ENCODE measurements at regions not wholly inside any gene's neighbourhood (a gene's known extent, or its start where the extent isn't known, plus 50 kb on each side); places are given as distances from the start of the nearest gene placed in this dataset.

GRCh38 chr1:22327411-22327810 lies 124.2 kb upstream of the ZBTB40 start:
- Histone ChIP-seq H3K23ac (ENCODE audit: low read length) (no peak overlapping the region), H4K91ac (ENCODE audit: low read depth, low read length) (no peak overlapping the region), H3K27ac (ENCODE audit: low read depth, low read length) (no peak overlapping the region), H3K4ac (ENCODE audit: low read depth, low read length) (no peak overlapping the region), H3K79me2 (ENCODE audit: control insufficient read depth, insufficient read depth, low read length, poor library complexity) (no peaks in the 10 kb centered on the region), H3K14ac (ENCODE audit: low read length) (no peak overlapping the region), H2AFZ (ENCODE audit: insufficient read depth, low read length, poor library complexity) (no peak overlapping the region), H3K9ac (ENCODE audit: low read length) (no peak overlapping the region), H3K4me3 (ENCODE audit: low read depth, low read length) (no peak overlapping the region), H3K4me2 (ENCODE audit: low read length) (no peak overlapping the region), H3K27me3 (ENCODE audit: insufficient read depth, low read length) (no peaks in the 10 kb centered on the region), H3K4me1 (ENCODE audit: control insufficient read depth in 1 of 2, insufficient read depth in 2 of 2, low read length in 2 of 2) (peaks cover 10 to 12% of the 10 kb centered on the region in 2 experiments), H3K36me3 (ENCODE audit: control insufficient read depth in 1 of 2, insufficient read depth in 2 of 2, low read length in 2 of 2) (no peaks in the 10 kb centered on the region), H3K9me3 (ENCODE audit: insufficient read depth, low read depth, low read length) (no peaks in the 10 kb centered on the region), H4K12ac (ENCODE audit: low read depth, low read length) (no peak overlapping the region), H4K8ac (ENCODE audit: low read depth, low read length) (no peak overlapping the region), H2BK5ac (ENCODE audit: low read depth, low read length, poor library complexity) (no peak overlapping the region), H2BK120ac (ENCODE audit: insufficient read depth, low read length, poor library complexity) (no peak overlapping the region), H3K18ac (ENCODE audit: low read length) (no peak overlapping the region), H2BK12ac (ENCODE audit: low read length) (no peak overlapping the region), H2AK5ac (ENCODE audit: low read length) (no peak overlapping the region), H3K79me1 (ENCODE audit: low read length) (peaks cover 3% of the 10 kb centered on the region)
- WGBS (ENCODE audit: extremely low coverage, insufficient coverage, insufficient read length), result no CpG with 5 or more reads among the region's 8 CpGs
- DNase-seq, result no peak

- no peak overlapping the region for H2AFZ ChIP-seq (ENCODE audit: insufficient read depth, low read length, poor library complexity)
- no peak overlapping the region for H3K18ac ChIP-seq (ENCODE audit: low read length)
- H3K23ac ChIP-seq (ENCODE audit: low read length), result no peak overlapping the region
- no peak overlapping the region for H2AK5ac ChIP-seq (ENCODE audit: low read length)
- peaks cover 3% of the 10 kb centered on the region for H3K79me1 ChIP-seq (ENCODE audit: low read length)
- H4K12ac ChIP-seq (ENCODE audit: low read depth, low read length), result no peak overlapping the region
- H3K36me3 ChIP-seq (ENCODE audit: control insufficient read depth in 1 of 2, insufficient read depth in 2 of 2, low read length in 2 of 2), result no peaks in the 10 kb centered on the region
- no peak for DNase-seq
- H3K27ac ChIP-seq (ENCODE audit: low read depth, low read length), result no peak overlapping the region
- H3K4ac ChIP-seq (ENCODE audit: low read depth, low read length), result no peak overlapping the region
- H2BK5ac ChIP-seq (ENCODE audit: low read depth, low read length, poor library complexity), result no peak overlapping the region
- no peaks in the 10 kb centered on the region for H3K79me2 ChIP-seq (ENCODE audit: control insufficient read depth, insufficient read depth, low read length, poor library complexity)
- H3K9me3 ChIP-seq (ENCODE audit: insufficient read depth, low read depth, low read length), result no peaks in the 10 kb centered on the region
- H4K91ac ChIP-seq (ENCODE audit: low read depth, low read length), result no peak overlapping the region
- no CpG with 5 or more reads among the region's 17 CpGs for WGBS (ENCODE audit: extremely low coverage, insufficient coverage, insufficient read length)
- no peak overlapping the region for H3K9ac ChIP-seq (ENCODE audit: low read length)
- peaks cover 10 to 12% of the 10 kb centered on the region in 2 experiments for H3K4me1 ChIP-seq (ENCODE audit: control insufficient read depth in 1 of 2, insufficient read depth in 2 of 2, low read length in 2 of 2)
- no peak overlapping the region for H4K8ac ChIP-seq (ENCODE audit: low read depth, low read length)
- H3K4me2 ChIP-seq (ENCODE audit: low read length), result no peak overlapping the region
- no peak overlapping the region for H3K4me3 ChIP-seq (ENCODE audit: low read depth, low read length)
- H3K14ac ChIP-seq (ENCODE audit: low read length), result no peak overlapping the region
- no peaks in the 10 kb centered on the region for H3K27me3 ChIP-seq (ENCODE audit: insufficient read depth, low read length)
- no peak overlapping the region for H2BK120ac ChIP-seq (ENCODE audit: insufficient read depth, low read length, poor library complexity)
- no peak overlapping the region for H2BK12ac ChIP-seq (ENCODE audit: low read length)
Observed at GRCh38 chr1:22328331-22329147, 123.1 kb upstream of the ZBTB40 start.

GRCh38 chr1:22329148-22329515 lies 122.5 kb upstream of the ZBTB40 start:
- H3K4me2 ChIP-seq (ENCODE audit: low read length), result no peak overlapping the region
- no peak overlapping the region for H3K14ac ChIP-seq (ENCODE audit: low read length)
- H3K9ac ChIP-seq (ENCODE audit: low read length), result no peak overlapping the region
- no peak overlapping the region for H2BK120ac ChIP-seq (ENCODE audit: insufficient read depth, low read length, poor library complexity)
- H4K12ac ChIP-seq (ENCODE audit: low read depth, low read length), result no peak overlapping the region
- H3K4ac ChIP-seq (ENCODE audit: low read depth, low read length), result no peak overlapping the region
- H3K4me1 ChIP-seq (ENCODE audit: control insufficient read depth in 1 of 2, insufficient read depth in 2 of 2, low read length in 2 of 2), result peaks cover 10 to 12% of the 10 kb centered on the region in 2 experiments
- H4K8ac ChIP-seq (ENCODE audit: low read depth, low read length), result no peak overlapping the region
- H2BK12ac ChIP-seq (ENCODE audit: low read length), result no peak overlapping the region
- H3K27me3 ChIP-seq (ENCODE audit: insufficient read depth, low read length), result no peaks in the 10 kb centered on the region
- H3K36me3 ChIP-seq (ENCODE audit: control insufficient read depth in 1 of 2, insufficient read depth in 2 of 2, low read length in 2 of 2), result no peaks in the 10 kb centered on the region
- no peak overlapping the region for H4K91ac ChIP-seq (ENCODE audit: low read depth, low read length)
- H3K27ac ChIP-seq (ENCODE audit: low read depth, low read length), result no peak overlapping the region
- no peak overlapping the region for H2BK5ac ChIP-seq (ENCODE audit: low read depth, low read length, poor library complexity)
- no peak overlapping the region for H2AK5ac ChIP-seq (ENCODE audit: low read length)
- no peak overlapping the region for H3K23ac ChIP-seq (ENCODE audit: low read length)
- no peak for DNase-seq
- H3K9me3 ChIP-seq (ENCODE audit: insufficient read depth, low read depth, low read length), result no peaks in the 10 kb centered on the region
- no peak overlapping the region for H3K4me3 ChIP-seq (ENCODE audit: low read depth, low read length)
- WGBS (ENCODE audit: extremely low coverage, insufficient coverage, insufficient read length), result no CpG with 5 or more reads among the region's 9 CpGs
- H3K79me2 ChIP-seq (ENCODE audit: control insufficient read depth, insufficient read depth, low read length, poor library complexity), result no peaks in the 10 kb centered on the region
- H2AFZ ChIP-seq (ENCODE audit: insufficient read depth, low read length, poor library complexity), result no peak overlapping the region
- H3K79me1 ChIP-seq (ENCODE audit: low read length), result peaks cover 3% of the 10 kb centered on the region
- H3K18ac ChIP-seq (ENCODE audit: low read length), result no peak overlapping the region

GRCh38 chr1:22330092-22330759 lies 121.4 kb upstream of the ZBTB40 start:
- no CpG with 5 or more reads among the region's 13 CpGs for WGBS (ENCODE audit: extremely low coverage, insufficient coverage, insufficient read length)

More at GRCh38 chr1:22330092-22330759, 121.4 kb upstream of the ZBTB40 start:
- DNase-seq, result no peak
- no peak overlapping the region for H2BK12ac ChIP-seq (ENCODE audit: low read length)
- H3K4me2 ChIP-seq (ENCODE audit: low read length), result no peak overlapping the region
- no peaks in the 10 kb centered on the region for H3K79me2 ChIP-seq (ENCODE audit: control insufficient read depth, insufficient read depth, low read length, poor library complexity)
- H3K79me1 ChIP-seq (ENCODE audit: low read length), result peaks cover 3% of the 10 kb centered on the region
- H2AFZ ChIP-seq (ENCODE audit: insufficient read depth, low read length, poor library complexity), result no peak overlapping the region
- no peak overlapping the region for H3K14ac ChIP-seq (ENCODE audit: low read length)
- no peak overlapping the region for H3K27ac ChIP-seq (ENCODE audit: low read depth, low read length)
- H3K36me3 ChIP-seq (ENCODE audit: control insufficient read depth in 1 of 2, insufficient read depth in 2 of 2, low read length in 2 of 2), result no peaks in the 10 kb centered on the region
- H4K91ac ChIP-seq (ENCODE audit: low read depth, low read length), result no peak overlapping the region
- no peak overlapping the region for H2BK5ac ChIP-seq (ENCODE audit: low read depth, low read length, poor library complexity)
- H4K12ac ChIP-seq (ENCODE audit: low read depth, low read length), result no peak overlapping the region
- no peak overlapping the region for H3K23ac ChIP-seq (ENCODE audit: low read length)
- no peak overlapping the region for H3K4ac ChIP-seq (ENCODE audit: low read depth, low read length)
- H3K9ac ChIP-seq (ENCODE audit: low read length), result no peak overlapping the region
- no peaks in the 10 kb centered on the region for H3K27me3 ChIP-seq (ENCODE audit: insufficient read depth, low read length)
- no peak overlapping the region for H2BK120ac ChIP-seq (ENCODE audit: insufficient read depth, low read length, poor library complexity)
- H4K8ac ChIP-seq (ENCODE audit: low read depth, low read length), result no peak overlapping the region
- H3K4me3 ChIP-seq (ENCODE audit: low read depth, low read length), result no peak overlapping the region
- no peak overlapping the region for H2AK5ac ChIP-seq (ENCODE audit: low read length)
- H3K9me3 ChIP-seq (ENCODE audit: insufficient read depth, low read depth, low read length), result no peaks in the 10 kb centered on the region
- H3K18ac ChIP-seq (ENCODE audit: low read length), result no peak overlapping the region
- peaks cover 10 to 12% of the 10 kb centered on the region in 2 experiments for H3K4me1 ChIP-seq (ENCODE audit: control insufficient read depth in 1 of 2, insufficient read depth in 2 of 2, low read length in 2 of 2)
